COLO668 (cell line): ENCODE measurements at regions not wholly inside any gene's neighbourhood (a gene's known extent, or its start where the extent isn't known, plus 50 kb on each side); places are given as distances from the start of the nearest gene placed in this dataset.

Source experiments
- DNase-seq: peaks from one replicate; lab custom pipeline; 2025; ENCODE audit not compliant: unreplicated experiment; lab: John Stamatoyannopoulos, UW

GRCh38 chr10:129078346-129078745 is 388.7 kb upstream of the MGMT start:
- no peak for DNase-seq

GRCh38 chr10:129078746-129079145 is 388.3 kb upstream of the MGMT start:
- no peak for DNase-seq

GRCh38 chr10:129079705-129080104 is 387.3 kb upstream of the MGMT start:
- DNase-seq: no peak

GRCh38 chr10:129085811-129086210 is 381.2 kb upstream of the MGMT start:
- DNase-seq: no peak

GRCh38 chr10:129089341-129089740 is 377.7 kb upstream of the MGMT start:
- no peak for DNase-seq

GRCh38 chr10:129090165-129090564 is 376.9 kb upstream of the MGMT start:
- DNase-seq: no peak

- no peak for DNase-seq
Measured at GRCh38 chr10:129090618-129091366, 376.2 kb upstream of the MGMT start.

GRCh38 chr10:129093641-129094040 is 373.4 kb upstream of the MGMT start:
- no peak for DNase-seq

- DNase-seq: no peak
Measured at GRCh38 chr10:129094233-129094632, 372.8 kb upstream of the MGMT start.

GRCh38 chr10:129094861-129095260 is 372.2 kb upstream of the MGMT start:
- DNase-seq: no peak

GRCh38 chr10:129095680-129096064 is 371.4 kb upstream of the MGMT start:
- DNase-seq: no peak

- no peak for DNase-seq
Measured at GRCh38 chr10:129096065-129096984, 370.7 kb upstream of the MGMT start.

GRCh38 chr10:129097776-129098330 is 369.2 kb upstream of the MGMT start:
- DNase-seq: no peak

- no peak for DNase-seq
Measured at GRCh38 chr10:129098517-129098916, 368.5 kb upstream of the MGMT start.

- DNase-seq: no peak
Measured at GRCh38 chr10:129099486-129099885, 367.6 kb upstream of the MGMT start.

- no peak for DNase-seq
Measured at GRCh38 chr10:129099992-129100391, 367.0 kb upstream of the MGMT start.

GRCh38 chr10:129101232-129101980 is 365.6 kb upstream of the MGMT start:
- no peak for DNase-seq

- no peak for DNase-seq
Measured at GRCh38 chr10:129102906-129103693, 363.9 kb upstream of the MGMT start.

- DNase-seq: no peak
Measured at GRCh38 chr10:129104266-129105045, 362.6 kb upstream of the MGMT start.

- no peak for DNase-seq
Measured at GRCh38 chr10:129105266-129105665, 361.8 kb upstream of the MGMT start.
